ENCODE measurements at regions not wholly inside any gene's neighbourhood (a gene's known extent, or its start where the extent isn't known, plus 50 kb on each side); places are given as distances from the start of the nearest gene placed in this dataset.

GRCh38 chr3:72266016-72266370 lies 481.0 kb upstream of the PROK2 start:
- no peak for DNase-seq (ENCODE audit: low spot score)
- no peak overlapping the region for H3K27ac ChIP-seq (ENCODE audit: low read depth)
- no peak for ATAC-seq
- Mint-ChIP-seq H3K36me3 (ENCODE audit: low read depth) (no peaks in the 10 kb centered on the region), H3K4me3 (no peak overlapping the region), H3K9me3 (no peaks in the 10 kb centered on the region), H3K4me1 (peaks cover 12% of the 10 kb centered on the region), H3K27ac (no peak overlapping the region), H3K27me3 (ENCODE audit: insufficient read depth, low read depth, poor library complexity) (peaks cover 6% of the 10 kb centered on the region)
- H3K4me1 ChIP-seq (ENCODE audit: insufficient read depth), result peaks cover 3% of the 10 kb centered on the region; the same call in 1 of the 2 replicates
- no peaks in the 10 kb centered on the region for H3K36me3 ChIP-seq (ENCODE audit: insufficient read depth)
- no peaks in the 10 kb centered on the region for H3K79me2 ChIP-seq (replicated peaks; ENCODE audit: insufficient read depth)
- no peaks in the 10 kb centered on the region for H3F3A ChIP-seq (replicated peaks; ENCODE audit: low read depth)
- H3K4me3 ChIP-seq, result no peak overlapping the region
- no peaks in the 10 kb centered on the region for H3K9me2 ChIP-seq (ENCODE audit: insufficient read depth)
- no peaks in the 10 kb centered on the region for H3K27me3 ChIP-seq (ENCODE audit: insufficient read depth)
- TF ChIP-seq, protein P1, sequence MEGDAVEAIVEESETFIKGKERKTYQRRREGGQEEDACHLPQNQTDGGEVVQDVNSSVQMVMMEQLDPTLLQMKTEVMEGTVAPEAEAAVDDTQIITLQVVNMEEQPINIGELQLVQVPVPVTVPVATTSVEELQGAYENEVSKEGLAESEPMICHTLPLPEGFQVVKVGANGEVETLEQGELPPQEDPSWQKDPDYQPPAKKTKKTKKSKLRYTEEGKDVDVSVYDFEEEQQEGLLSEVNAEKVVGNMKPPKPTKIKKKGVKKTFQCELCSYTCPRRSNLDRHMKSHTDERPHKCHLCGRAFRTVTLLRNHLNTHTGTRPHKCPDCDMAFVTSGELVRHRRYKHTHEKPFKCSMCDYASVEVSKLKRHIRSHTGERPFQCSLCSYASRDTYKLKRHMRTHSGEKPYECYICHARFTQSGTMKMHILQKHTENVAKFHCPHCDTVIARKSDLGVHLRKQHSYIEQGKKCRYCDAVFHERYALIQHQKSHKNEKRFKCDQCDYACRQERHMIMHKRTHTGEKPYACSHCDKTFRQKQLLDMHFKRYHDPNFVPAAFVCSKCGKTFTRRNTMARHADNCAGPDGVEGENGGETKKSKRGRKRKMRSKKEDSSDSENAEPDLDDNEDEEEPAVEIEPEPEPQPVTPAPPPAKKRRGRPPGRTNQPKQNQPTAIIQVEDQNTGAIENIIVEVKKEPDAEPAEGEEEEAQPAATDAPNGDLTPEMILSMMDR (conservative IDR thresholded peaks at IDR 0.05; ENCODE audit: low read depth in 2 of 2), result no peak
- TF ChIP-seq ZNF114 (CRISPR knock-in tag; IDR thresholded peaks at IDR 0.05), result no peak
- no peak for TF ChIP-seq EZH2phosphoT487 (IDR thresholded peaks at IDR 0.05; ENCODE audit: unreplicated experiment)
- no peak for TF ChIP-seq ZNF462 (CRISPR knock-in tag; IDR thresholded peaks at IDR 0.05)
- no peak overlapping the region for H3K4me2 ChIP-seq
- no peak overlapping the region for H2AFZ ChIP-seq
- no peaks in the 10 kb centered on the region for H4K20me1 ChIP-seq (replicated peaks; ENCODE audit: insufficient read depth)
